OCI-LY7 (cell line): ENCODE measurements at regions not wholly inside any gene's neighbourhood (a gene's known extent, or its start where the extent isn't known, plus 50 kb on each side); places are given as distances from the start of the nearest gene placed in this dataset.

Experiments
- BruUV-seq: library from RNA; stranded (reverse); fragments of 400-500 nt; replicated peaks from 2 replicates; lab custom pipeline; 2021; lab: Mats Ljungman, UMichigan
- CTCF ChIA-PET: fragments of 300-600 bp; sonication (Branson Sonifier 250); formaldehyde crosslinking; loops from one replicate; lab custom pipeline; 2022; ENCODE audit warnings: antibody characterized with exemption; ENCODE audit not compliant: unreplicated experiment; lab: Charles Lee
- POLR2A ChIA-PET: fragments of 300-600 bp; sonication (Branson Sonifier 250); formaldehyde crosslinking; loops from one replicate; lab custom pipeline; 2022; ENCODE audit warnings: antibody characterized with exemption; lab: Charles Lee
- DNase-seq: peaks from one replicate; pipeline ENCODE4 v3.0.0-alpha.2; 2015; ENCODE audit warnings: low spot score
- H2AFZ ChIP-seq: fragments of 200-600 bp; sonication (generic), shearing (Covaris generic); 2 replicates; pipeline ENCODE4 v1.6.1; 2014; ENCODE audit warnings: mild to moderate bottlenecking, antibody characterized with exemption, low read length, moderate library complexity
- H3K27ac ChIP-seq: fragments of 200-600 bp; sonication (generic); 2 replicates; pipeline ENCODE4 v1.5.1; 2014; ENCODE audit warnings: mixed run types, low read depth, mild to moderate bottlenecking, moderate library complexity, low read length, inconsistent platforms; ENCODE audit not compliant: poor library complexity, severe bottlenecking
- H3K36me3 ChIP-seq: fragments of 200-600 bp; sonication (generic); 2 replicates; pipeline ENCODE4 v1.6.1; 2014; ENCODE audit warnings: mild to moderate bottlenecking, antibody characterized with exemption, low read length, moderate library complexity, mixed read lengths; ENCODE audit not compliant: insufficient read depth
- H3K4me1 ChIP-seq: fragments of 200-600 bp; sonication (generic); 2 replicates; pipeline ENCODE4 v1.5.1; 2014; ENCODE audit warnings: mild to moderate bottlenecking, low read length; ENCODE audit not compliant: insufficient read depth, poor library complexity, severe bottlenecking
- H3K4me2 ChIP-seq: fragments of 200-600 bp; sonication (generic); 2 replicates; pipeline ENCODE4 v1.6.1; 2014; ENCODE audit warnings: mild to moderate bottlenecking, low read length
- H3K4me3 ChIP-seq: fragments of 200-600 bp; sonication (generic); 2 replicates; pipeline ENCODE4 v1.5.1; 2014; ENCODE audit warnings: mild to moderate bottlenecking, low read depth, low read length; ENCODE audit not compliant: poor library complexity, severe bottlenecking
- H3K79me2 ChIP-seq: fragments of 200-600 bp; sonication (generic); 2 replicates; pipeline ENCODE4 v1.6.1; 2016; ENCODE audit warnings: low read depth, mild to moderate bottlenecking, low read length, moderate library complexity, mixed read lengths; ENCODE audit not compliant: insufficient read depth
- H3K9me2 ChIP-seq: fragments of 200-600 bp; sonication (generic); 2 replicates; pipeline ENCODE4 v1.6.1; 2016; ENCODE audit warnings: mild to moderate bottlenecking, low read length, mixed read lengths; ENCODE audit not compliant: insufficient read depth
- H3K9me3 ChIP-seq: fragments of 200-600 bp; sonication (generic); 2 replicates; pipeline ENCODE4 v1.6.1; 2014; ENCODE audit warnings: mild to moderate bottlenecking, mixed run types, low read length, mixed read lengths
- H4K20me1 ChIP-seq: fragments of 200-600 bp; sonication (generic); 2 replicates; pipeline ENCODE4 v1.6.1; 2014; ENCODE audit warnings: mild to moderate bottlenecking, antibody characterized with exemption, low read length, moderate library complexity, mixed read lengths; ENCODE audit not compliant: insufficient read depth
- EZH2phosphoT487 ChIP-seq: fragments of 200-600 bp; sonication (generic); IDR thresholded peaks from 2 replicates; pipeline ENCODE4 v1.6.1; 2018; ENCODE audit warnings: low read depth, borderline replicate concordance, mild to moderate bottlenecking, mixed run types, antibody characterized with exemption, low read length, moderate library complexity, mixed read lengths
- intact Hi-C: fragments of 100-400 bp; cut with micrococcal nuclease; formaldehyde crosslinking; loops from one replicate; pipeline ENCODE4 v1.10.0; 2022; ENCODE audit not compliant: unreplicated experiment
- TF ChIP-seq, protein P1 (sequence below): fragments of 200-600 bp; sonication (generic); conservative IDR thresholded peaks from 2 replicates; pipeline ENCODE4 v1.5.1; 2014; ENCODE audit warnings: mild to moderate bottlenecking, antibody characterized with exemption, low read length, moderate library complexity, mixed read lengths

DNA sequence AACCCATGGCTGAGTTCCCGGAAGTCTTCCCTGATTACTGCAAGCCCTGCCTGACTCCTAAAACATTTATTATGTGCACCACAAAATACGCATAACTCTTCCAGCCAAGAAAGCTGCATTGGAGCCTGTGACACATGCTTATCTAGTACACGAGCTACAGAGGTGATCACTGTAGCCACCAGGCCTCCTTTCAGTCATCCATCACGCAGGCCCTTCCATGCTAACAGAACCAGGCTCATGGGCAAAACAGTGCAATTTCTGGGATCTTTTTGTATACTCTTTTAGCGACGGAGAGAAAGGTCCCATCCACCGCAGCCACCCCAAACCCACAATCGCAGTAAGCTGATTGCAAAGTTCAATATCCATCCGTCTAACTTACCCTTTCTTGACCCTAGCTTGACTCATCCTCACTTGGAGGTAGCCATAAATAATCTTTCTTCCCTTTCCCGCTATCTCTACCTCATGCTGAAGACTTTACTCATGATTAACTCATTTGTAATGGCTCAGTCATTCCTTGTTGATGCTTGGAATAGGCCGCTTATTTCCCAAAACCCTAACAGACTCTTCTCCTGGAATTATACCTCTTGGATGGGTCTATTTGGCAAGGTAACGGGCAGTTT is 1203.5 kb downstream of the TYW1 start:
- ChIA-PET POLR2A (no interaction called here), CTCF (no interaction called here)
- Histone ChIP-seq H4K20me1 (no peaks in the 10 kb centered on the region), H3K4me2 (no peak overlapping the region), H2AFZ (no peak overlapping the region), H3K27ac (no peak overlapping the region), H3K36me3 (no peaks in the 10 kb centered on the region), H3K9me3 (no peaks in the 10 kb centered on the region), H3K4me3 (no peak overlapping the region), H3K9me2 (no peaks in the 10 kb centered on the region), H3K79me2 (no peaks in the 10 kb centered on the region), H3K4me1 (no peaks in the 10 kb centered on the region)
- no TSS peak for BruUV-seq
- DNase-seq: no peak
- intact Hi-C loops: no loop called here
- TF ChIP-seq, protein P1, sequence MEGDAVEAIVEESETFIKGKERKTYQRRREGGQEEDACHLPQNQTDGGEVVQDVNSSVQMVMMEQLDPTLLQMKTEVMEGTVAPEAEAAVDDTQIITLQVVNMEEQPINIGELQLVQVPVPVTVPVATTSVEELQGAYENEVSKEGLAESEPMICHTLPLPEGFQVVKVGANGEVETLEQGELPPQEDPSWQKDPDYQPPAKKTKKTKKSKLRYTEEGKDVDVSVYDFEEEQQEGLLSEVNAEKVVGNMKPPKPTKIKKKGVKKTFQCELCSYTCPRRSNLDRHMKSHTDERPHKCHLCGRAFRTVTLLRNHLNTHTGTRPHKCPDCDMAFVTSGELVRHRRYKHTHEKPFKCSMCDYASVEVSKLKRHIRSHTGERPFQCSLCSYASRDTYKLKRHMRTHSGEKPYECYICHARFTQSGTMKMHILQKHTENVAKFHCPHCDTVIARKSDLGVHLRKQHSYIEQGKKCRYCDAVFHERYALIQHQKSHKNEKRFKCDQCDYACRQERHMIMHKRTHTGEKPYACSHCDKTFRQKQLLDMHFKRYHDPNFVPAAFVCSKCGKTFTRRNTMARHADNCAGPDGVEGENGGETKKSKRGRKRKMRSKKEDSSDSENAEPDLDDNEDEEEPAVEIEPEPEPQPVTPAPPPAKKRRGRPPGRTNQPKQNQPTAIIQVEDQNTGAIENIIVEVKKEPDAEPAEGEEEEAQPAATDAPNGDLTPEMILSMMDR: no peak
- TF ChIP-seq EZH2phosphoT487: no peak

DNA sequence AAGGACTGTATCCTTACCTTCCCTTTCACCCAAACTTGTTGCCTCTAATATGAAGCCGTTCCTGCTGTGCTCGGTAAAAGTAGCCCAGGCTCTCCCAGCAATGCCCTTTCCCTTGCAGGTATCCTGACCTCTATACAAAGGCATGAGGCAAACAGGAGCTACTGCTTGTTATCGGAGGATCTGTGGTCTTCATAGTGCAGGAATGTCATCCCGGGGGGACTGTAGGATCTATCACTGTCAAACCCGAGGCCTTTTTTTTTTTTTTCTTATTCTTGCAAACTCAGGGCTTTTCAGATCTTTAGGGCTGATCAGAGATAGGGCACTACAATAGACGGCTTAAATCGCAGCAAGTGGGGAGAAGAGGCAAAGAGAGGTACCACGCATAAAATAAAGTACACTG is 1206.6 kb downstream of the TYW1 start:
- Histone ChIP-seq H3K79me2 (no peaks in the 10 kb centered on the region), H4K20me1 (no peaks in the 10 kb centered on the region), H3K4me3 (no peak overlapping the region), H3K27ac (no peak overlapping the region), H3K4me2 (no peak overlapping the region), H3K36me3 (no peaks in the 10 kb centered on the region), H2AFZ (no peak overlapping the region), H3K4me1 (no peaks in the 10 kb centered on the region), H3K9me2 (no peaks in the 10 kb centered on the region), H3K9me3 (0 out of 2 replicates have a peak, but pooled peaks cover 4% of the 10 kb centered on the region)
- DNase-seq: no peak
- no TSS peak for BruUV-seq
- POLR2A ChIA-PET: no interaction called here
- CTCF ChIA-PET: no interaction called here
- intact Hi-C loops: no loop called here
- no peak for TF ChIP-seq EZH2phosphoT487
- TF ChIP-seq, protein P1: no peak

DNA sequence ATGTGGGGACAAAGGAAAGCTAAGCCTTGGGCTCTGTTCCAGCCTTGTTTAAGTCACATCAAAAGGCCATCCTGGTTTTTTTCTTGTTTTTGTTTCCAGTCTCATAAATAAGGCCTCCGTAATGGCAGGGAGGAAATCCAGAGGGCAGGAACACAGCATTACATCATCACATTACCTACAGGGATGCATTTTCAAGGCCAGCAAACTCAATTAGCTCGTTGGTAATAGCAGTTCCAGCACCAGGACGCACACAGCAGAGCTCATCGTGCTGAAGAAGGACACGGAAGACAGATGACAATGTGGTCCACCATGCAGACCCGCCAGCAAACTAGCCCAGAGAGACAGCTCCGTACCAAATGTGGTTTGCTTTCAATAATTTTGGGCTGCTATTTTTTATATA is 1209.2 kb downstream of the TYW1 start:
- Histone ChIP-seq H2AFZ (no peak overlapping the region), H4K20me1 (no peaks in the 10 kb centered on the region), H3K9me2 (no peaks in the 10 kb centered on the region), H3K4me3 (no peak overlapping the region), H3K27ac (no peak overlapping the region), H3K4me1 (no peaks in the 10 kb centered on the region), H3K4me2 (no peak overlapping the region), H3K36me3 (no peaks in the 10 kb centered on the region), H3K9me3 (0 out of 2 replicates have a peak, but pooled peaks cover 4% of the 10 kb centered on the region), H3K79me2 (no peaks in the 10 kb centered on the region)
- ChIA-PET POLR2A (no interaction called here), CTCF (no interaction called here)
- no peak for TF ChIP-seq EZH2phosphoT487
- TF ChIP-seq, protein P1: no peak
- no TSS peak for BruUV-seq
- intact Hi-C loops: no loop called here
- no peak for DNase-seq
